Right lobe of liver (tissue), 4 donors: ENCODE measurements at regions not wholly inside any gene's neighbourhood (a gene's known extent, or its start where the extent isn't known, plus 50 kb on each side); places are given as distances from the start of the nearest gene placed in this dataset.

Source experiments
- CTCF ChIP-seq, 4 donors: fragments of 200-600 bp in 3 of 4; fragments of 450-650 bp in 1 of 4; IDR thresholded peaks; one replicate each; pipeline versions ENCODE4 v1.5.1 to v1.8.0; 2016 to 2022; ENCODE audit warnings: antibody characterized with exemption in 4 of 4, mild to moderate bottlenecking in 2 of 4
- POLR2A ChIP-seq: fragments of 450-650 bp; IDR thresholded peaks from one replicate; pipeline ENCODE4 v1.6.1; 2017; ENCODE audit warnings: antibody characterized with exemption, mild to moderate bottlenecking
- donor health status: DM: no; HTN: no; CAD: no.
- donor health status: DM: no; HTN: no; CAD: no.
- donor health status: DM: no; HTN: yes; CAD: no.

- TF ChIP-seq CTCF (IDR thresholded peaks at IDR 0.05) (no peak), POLR2A (no peak)
Measured at GRCh38 chr5:87944553-87945285, 323.9 kb downstream of the TMEM161B start.
